GM20000 (cell line): ENCODE measurements at regions not wholly inside any gene's neighbourhood (a gene's known extent, or its start where the extent isn't known, plus 50 kb on each side); places are given as distances from the start of the nearest gene placed in this dataset.

Experiments
- DNase-seq: peaks from one replicate; pipeline ENCODE4 v3.0.0; 2012; ENCODE audit warnings: low spot score
- CTCF ChIP-seq: IDR thresholded peaks from 2 replicates; pipeline ENCODE4 v1.5.1; 2012; ENCODE audit warnings: mild to moderate bottlenecking, control low read depth; ENCODE audit errors: extremely low read depth, missing control alignments

DNA sequence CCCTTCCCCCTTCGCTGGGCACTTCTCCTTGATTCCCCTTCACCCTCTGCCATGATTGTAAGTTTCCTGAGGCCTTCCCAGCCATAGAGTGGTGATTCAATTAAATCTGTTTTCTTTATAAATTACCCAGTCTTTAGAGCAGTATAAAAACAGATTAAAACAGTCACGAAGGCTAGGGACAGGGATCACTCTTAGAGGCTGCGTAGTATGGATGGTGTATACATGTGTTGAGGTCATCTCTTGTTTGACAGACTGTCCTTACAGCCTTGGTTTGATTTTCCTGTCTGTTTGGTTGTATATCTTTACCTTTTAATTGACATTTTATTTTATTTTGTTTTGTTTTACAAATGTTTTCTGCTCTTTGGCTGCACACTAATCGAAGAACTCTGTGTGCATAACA, 1155.7 kb upstream of the CDH18 start:
- no peak for TF ChIP-seq CTCF
- no peak for DNase-seq

GRCh38 chr5:21142791-21143190, 1154.8 kb upstream of the CDH18 start:
- TF ChIP-seq CTCF, result no peak
- DNase-seq, result no peak

GRCh38 chr5:21140987-21141386, 1153.0 kb upstream of the CDH18 start:
- no peak for TF ChIP-seq CTCF
- DNase-seq, result no peak

DNA sequence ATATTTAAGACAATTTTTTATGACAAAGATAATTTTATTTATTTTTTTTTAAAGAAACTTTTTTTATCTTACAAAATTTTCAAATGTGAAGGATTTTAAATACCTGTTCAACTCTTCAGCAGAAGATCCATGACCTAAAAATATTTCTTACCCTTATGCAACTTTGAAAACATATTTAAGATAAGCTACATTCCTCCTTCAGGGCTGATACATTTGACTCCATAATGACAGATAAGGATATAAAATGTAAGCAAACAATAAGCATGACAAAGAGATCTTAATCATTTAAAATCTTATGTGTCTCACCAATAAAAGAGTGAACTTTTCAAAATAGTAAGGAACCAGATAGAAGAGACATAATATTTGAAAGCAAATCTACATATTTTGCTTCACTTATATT, 1138.2 kb upstream of the CDH18 start:
- no peak for DNase-seq
- TF ChIP-seq CTCF, result no peak

- no peak for TF ChIP-seq CTCF
Measured at GRCh38 chr5:21125238-21125983, 1137.4 kb upstream of the CDH18 start.

DNA sequence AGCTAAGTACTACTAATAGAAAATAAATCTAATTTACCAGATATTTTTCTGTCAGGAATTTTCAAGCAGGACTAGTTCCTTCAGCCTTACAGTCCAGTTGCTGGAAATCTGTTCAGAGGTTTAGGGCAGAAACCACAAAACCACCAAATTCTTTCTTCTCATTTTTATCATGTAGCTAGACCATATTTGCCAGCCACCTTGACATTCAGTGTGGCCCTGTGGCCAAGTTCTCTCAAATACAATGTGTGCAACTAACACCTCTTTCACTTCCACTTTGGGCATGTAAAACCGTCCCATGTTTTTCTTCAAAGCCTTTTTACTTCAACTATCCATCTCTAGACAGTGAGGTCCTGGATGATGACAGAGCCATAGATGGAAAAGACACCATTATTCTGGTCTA, 1133.2 kb upstream of the CDH18 start:
- DNase-seq, result no peak
- no peak for TF ChIP-seq CTCF

More at GRCh38 chr5:21125238-21125983, 1137.4 kb upstream of the CDH18 start:
- no peak for DNase-seq

DNA sequence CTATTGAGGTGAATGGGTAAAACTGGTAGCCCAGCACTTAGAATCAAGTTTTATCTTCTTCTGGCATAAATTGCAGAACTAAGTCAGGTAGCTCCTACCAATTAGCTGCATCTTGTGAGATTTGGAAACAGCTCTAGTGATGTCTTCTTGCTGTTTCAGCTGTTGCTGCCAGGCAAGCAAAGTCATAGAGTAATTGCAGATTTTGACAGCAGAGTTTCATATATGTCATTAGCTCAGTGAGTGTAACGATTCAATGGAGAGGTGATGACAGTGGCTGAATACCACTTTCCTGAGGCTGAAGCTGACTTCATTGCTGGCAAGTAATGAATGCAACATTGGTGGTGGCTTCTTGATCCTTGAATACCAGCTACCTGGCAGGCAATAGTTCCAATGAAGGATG, 1109.7 kb upstream of the CDH18 start:
- no peak for TF ChIP-seq CTCF
- DNase-seq, result no peak
